Lung (tissue), 11 donors: ENCODE measurements at regions not wholly inside any gene's neighbourhood (a gene's known extent, or its start where the extent isn't known, plus 50 kb on each side); places are given as distances from the start of the nearest gene placed in this dataset.

Experiments
- ATAC-seq: fragments of 200-7000 bp; cut with Tn5 transposase; one replicate; pipeline ENCODE4 v1.9.1; 2020; ENCODE audit warnings: moderate number of reproducible peaks; ENCODE audit not compliant: insufficient read depth, low FRiP score
- DNase-seq, 3 donors: peaks; one replicate each; pipeline ENCODE4 v3.0.0-alpha.2; 2013 to 2017
- H3K27ac ChIP-seq, 2 donors: one replicate each; pipeline ENCODE4 v1.5.1; 2013; ENCODE audit warnings: mild to moderate bottlenecking in 2 of 2, moderate library complexity in 2 of 2, control low read depth in 1 of 2, inconsistent platforms in 1 of 2, low read depth in 1 of 2, low read length in 1 of 2
- H3K27me3 ChIP-seq, 3 donors: one replicate each; pipeline ENCODE4 v1.5.1; 2013; ENCODE audit warnings: low read length in 2 of 3; ENCODE audit not compliant: control insufficient read depth in 3 of 3, insufficient read depth in 3 of 3
- H3K36me3 ChIP-seq, 4 donors: one replicate each; pipeline ENCODE4 v1.5.1; 2013; ENCODE audit warnings: low read length in 4 of 4, mild to moderate bottlenecking in 1 of 4, moderate library complexity in 1 of 4; ENCODE audit not compliant: control insufficient read depth in 4 of 4, insufficient read depth in 4 of 4
- H3K4me1 ChIP-seq, 5 donors: one replicate each; pipeline ENCODE4 v1.5.1; 2013; ENCODE audit warnings: low read length in 5 of 5, mild to moderate bottlenecking in 2 of 5, moderate library complexity in 1 of 5; ENCODE audit not compliant: control insufficient read depth in 5 of 5, insufficient read depth in 5 of 5
- H3K4me3 ChIP-seq: one replicate; pipeline ENCODE4 v1.5.1; 2013; ENCODE audit warnings: mild to moderate bottlenecking, control low read depth, moderate library complexity
- H3K9ac ChIP-seq, 2 donors: one replicate each; pipeline ENCODE4 v1.5.1; 2013; ENCODE audit warnings: low read length in 2 of 2, control low read depth in 1 of 2; ENCODE audit not compliant: insufficient read depth in 1 of 2
- H3K9me3 ChIP-seq, 4 donors: one replicate each; pipeline ENCODE4 v1.5.1; 2013; ENCODE audit warnings: low read length in 3 of 4, mild to moderate bottlenecking in 1 of 4, moderate library complexity in 1 of 4; ENCODE audit not compliant: control insufficient read depth in 4 of 4, insufficient read depth in 3 of 4
- WGBS, 2 donors: extraction: QIAGEN DNeasy Blood & Tissue Kit; methylation state at CpG; one replicate each; pipeline ENCODE4 v1.1.7; 2013; 5-methylcytosine and 5-hydroxymethylcytosine counted together
- TF ChIP-seq, protein P1 (sequence below): IDR thresholded peaks from 2 replicates; pipeline ENCODE4 v1.5.1; 2012; ENCODE audit warnings: mild to moderate bottlenecking; ENCODE audit errors: control extremely low read depth, extremely low read depth
- donor health status: control.
- donor health status: control.
- donor health status: Bipolar disorder and iron deficiency.
- donor health status: healthy.
- donor health status: DM: yes; HTN: yes; CAD: no.

DNA sequence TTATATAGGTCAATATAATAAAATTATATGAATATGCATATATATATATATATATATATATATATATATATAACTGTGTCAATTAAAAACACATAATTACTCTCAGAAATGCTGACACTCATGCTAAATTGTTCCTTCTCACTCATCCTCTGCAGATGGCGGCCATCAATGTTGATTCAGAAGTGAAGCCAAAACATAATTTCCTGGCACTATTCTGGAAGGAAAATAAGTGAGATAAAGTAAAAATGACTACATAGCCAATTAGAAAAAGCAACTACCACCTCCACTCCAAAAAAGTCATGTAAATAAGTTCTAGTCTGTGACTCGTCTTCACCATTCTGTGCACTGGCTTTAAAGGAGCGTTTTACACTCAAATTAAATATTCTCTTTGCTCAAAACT, 423.3 kb downstream of the EFNB2 start:
- DNase-seq (no peak), ATAC-seq (no peak)
- WGBS, 2 donors = 86 to 88% methylated on average over 3 of the region's 3 CpGs
- no peak overlapping the region for H3K9ac ChIP-seq
- no peaks in the 10 kb centered on the region for H3K4me1 ChIP-seq
- no peaks in the 10 kb centered on the region for H3K36me3 ChIP-seq
- no peaks in the 10 kb centered on the region for H3K9me3 ChIP-seq
- no peaks in the 10 kb centered on the region for H3K27me3 ChIP-seq
- H3K27ac ChIP-seq = no peak overlapping the region
- no peak overlapping the region for H3K4me3 ChIP-seq
- TF ChIP-seq, protein P1, sequence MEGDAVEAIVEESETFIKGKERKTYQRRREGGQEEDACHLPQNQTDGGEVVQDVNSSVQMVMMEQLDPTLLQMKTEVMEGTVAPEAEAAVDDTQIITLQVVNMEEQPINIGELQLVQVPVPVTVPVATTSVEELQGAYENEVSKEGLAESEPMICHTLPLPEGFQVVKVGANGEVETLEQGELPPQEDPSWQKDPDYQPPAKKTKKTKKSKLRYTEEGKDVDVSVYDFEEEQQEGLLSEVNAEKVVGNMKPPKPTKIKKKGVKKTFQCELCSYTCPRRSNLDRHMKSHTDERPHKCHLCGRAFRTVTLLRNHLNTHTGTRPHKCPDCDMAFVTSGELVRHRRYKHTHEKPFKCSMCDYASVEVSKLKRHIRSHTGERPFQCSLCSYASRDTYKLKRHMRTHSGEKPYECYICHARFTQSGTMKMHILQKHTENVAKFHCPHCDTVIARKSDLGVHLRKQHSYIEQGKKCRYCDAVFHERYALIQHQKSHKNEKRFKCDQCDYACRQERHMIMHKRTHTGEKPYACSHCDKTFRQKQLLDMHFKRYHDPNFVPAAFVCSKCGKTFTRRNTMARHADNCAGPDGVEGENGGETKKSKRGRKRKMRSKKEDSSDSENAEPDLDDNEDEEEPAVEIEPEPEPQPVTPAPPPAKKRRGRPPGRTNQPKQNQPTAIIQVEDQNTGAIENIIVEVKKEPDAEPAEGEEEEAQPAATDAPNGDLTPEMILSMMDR = no peak

DNA sequence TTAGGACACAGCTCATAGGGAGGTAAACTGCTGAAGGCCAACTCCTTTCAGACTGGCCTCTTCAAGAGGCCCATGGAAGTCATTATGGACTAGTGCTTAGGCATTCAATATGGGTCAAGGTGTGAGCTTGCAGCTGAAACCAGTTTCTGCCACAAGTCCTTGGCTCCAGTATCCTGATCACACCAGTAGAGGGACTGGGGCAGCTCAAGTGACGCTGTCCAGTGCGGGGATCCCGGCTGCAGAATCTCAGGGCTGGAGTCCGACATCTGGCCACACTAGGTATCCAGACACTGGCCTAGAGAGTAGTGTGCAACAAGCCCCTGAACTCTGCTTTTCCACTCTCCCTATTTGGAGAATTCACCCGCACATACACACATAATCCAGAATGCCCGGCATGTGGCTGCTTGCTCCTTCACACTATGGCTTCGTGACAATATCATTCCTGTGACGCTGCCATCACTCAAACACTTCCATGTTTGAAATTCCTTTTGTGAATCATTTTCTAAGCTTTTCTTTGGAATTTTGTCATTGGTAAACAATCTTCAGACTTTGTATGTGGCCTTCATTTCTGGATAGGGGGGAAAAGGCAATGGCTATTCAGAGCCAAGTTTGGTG, 425.1 kb downstream of the EFNB2 start:
- ATAC-seq (no peak), DNase-seq (no peak)
- Histone ChIP-seq H3K9me3 (no peaks in the 10 kb centered on the region), H3K36me3 (no peaks in the 10 kb centered on the region), H3K4me3 (no peak overlapping the region), H3K27me3 (no peaks in the 10 kb centered on the region), H3K9ac (no peak overlapping the region), H3K27ac (no peak overlapping the region), H3K4me1 (no peaks in the 10 kb centered on the region)
- TF ChIP-seq, protein P1 = no peak
- 94% methylated on average over 8 of the region's 8 CpGs for WGBS, 2 donors

DNA sequence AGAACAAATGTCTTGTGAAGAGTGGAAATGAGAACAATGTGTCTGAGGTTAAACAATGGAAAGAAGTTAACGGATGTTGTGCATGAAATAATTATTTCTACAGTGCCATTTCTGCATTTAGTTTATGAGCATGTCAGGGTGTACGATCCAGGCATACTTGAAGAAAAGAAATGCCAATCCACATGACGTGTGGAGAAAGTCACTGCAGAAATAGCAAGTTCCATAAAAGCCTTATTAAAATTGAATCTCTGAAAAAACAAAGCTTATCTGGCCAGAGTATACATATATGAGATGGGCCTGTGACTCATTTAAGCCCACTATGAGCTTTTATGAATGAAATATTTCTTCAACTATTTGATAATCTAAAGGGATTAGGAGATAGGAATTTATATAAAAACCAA, 426.1 kb downstream of the EFNB2 start:
- Histone ChIP-seq H3K9ac (no peak overlapping the region), H3K36me3 (no peaks in the 10 kb centered on the region), H3K27me3 (no peaks in the 10 kb centered on the region), H3K27ac (no peak overlapping the region), H3K4me3 (no peak overlapping the region), H3K4me1 (no peaks in the 10 kb centered on the region), H3K9me3 (no peaks in the 10 kb centered on the region)
- TF ChIP-seq, protein P1 = no peak
- DNase-seq (no peak), ATAC-seq (no peak)
- 78 to 80% methylated on average over 3 of the region's 3 CpGs for WGBS, 2 donors

DNA sequence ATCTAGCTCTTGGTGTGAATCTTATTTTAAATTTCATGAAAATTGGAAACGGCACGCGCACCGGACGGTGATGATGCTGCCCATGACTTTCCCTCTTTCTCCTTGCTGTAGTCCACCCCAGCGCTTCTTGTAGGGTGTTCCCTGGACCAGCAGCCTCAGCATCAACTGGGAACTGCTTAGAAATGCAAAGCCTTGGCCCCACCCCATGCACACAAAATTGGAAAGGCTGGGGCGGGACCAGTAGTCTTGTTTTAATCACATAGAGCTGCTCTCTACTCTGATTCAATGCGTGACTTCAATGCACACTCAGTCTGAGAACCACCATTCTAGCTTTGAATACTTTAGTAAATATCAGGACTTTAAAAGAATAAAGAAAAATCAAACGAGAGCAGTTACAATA, 427.1 kb downstream of the EFNB2 start:
- no peak overlapping the region for H3K9ac ChIP-seq
- TF ChIP-seq, protein P1 = no peak
- no peak overlapping the region for H3K27ac ChIP-seq
- no peaks in the 10 kb centered on the region for H3K27me3 ChIP-seq
- H3K36me3 ChIP-seq = no peaks in the 10 kb centered on the region
- ATAC-seq = no peak
- H3K4me1 ChIP-seq = no peaks in the 10 kb centered on the region
- DNase-seq = no peak
- H3K9me3 ChIP-seq = no peaks in the 10 kb centered on the region
- WGBS, 2 donors = 92 to 93% methylated on average over 9 of the region's 9 CpGs
- no peak overlapping the region for H3K4me3 ChIP-seq
